ENCODE measurements at regions not wholly inside any gene's neighbourhood (a gene's known extent, or its start where the extent isn't known, plus 50 kb on each side); places are given as distances from the start of the nearest gene placed in this dataset.
A peak's percentile ranks its signal among the peaks of the same experiment; 100 is the strongest.
"Not testable (repeated sequence)": the region's sequence is repeated elsewhere in the genome, so short reads cannot be mapped to it uniquely, and the experiment has no call there.

DNA sequence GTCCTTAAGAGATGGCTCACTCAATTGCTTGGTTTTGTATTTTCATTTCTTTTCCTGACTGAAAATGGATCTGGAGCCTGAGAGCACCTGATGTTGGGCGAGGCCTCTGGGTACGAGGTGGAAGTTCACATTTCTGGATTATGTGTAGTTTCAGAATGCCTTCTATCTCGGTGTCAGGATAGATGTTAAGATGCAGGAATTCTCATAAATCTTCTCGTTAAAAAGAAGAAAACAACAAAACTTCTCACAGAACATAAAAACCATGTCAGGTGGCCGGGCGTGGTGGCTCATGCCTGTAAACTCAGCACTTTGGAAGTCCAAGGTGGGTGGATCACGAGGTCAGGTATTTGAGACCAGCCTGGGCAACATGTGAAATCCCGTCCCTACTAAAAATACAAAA lies 101.8 kb downstream of the RHOU start:
- H3K36me3 ChIP-seq (ENCODE audit: control insufficient read depth, insufficient read depth, low read length), result no peaks in the 10 kb centered on the region
- H3K4me3 ChIP-seq (ENCODE audit: low read depth, low read length), result no peak overlapping the region
- no peak overlapping the region for H3K27ac ChIP-seq (ENCODE audit: low read depth, low read length)
- no peaks in the 10 kb centered on the region for H3K9me3 ChIP-seq (ENCODE audit: control insufficient read depth, insufficient read depth, low read length)
- H3K27me3 ChIP-seq (ENCODE audit: control insufficient read depth, insufficient read depth, low read length), result no peaks in the 10 kb centered on the region
- no peak overlapping the region for H3K9ac ChIP-seq (ENCODE audit: low read depth, low read length)
- H3K4me1 ChIP-seq (ENCODE audit: control insufficient read depth, insufficient read depth, low read length), result no peaks in the 10 kb centered on the region

DNA sequence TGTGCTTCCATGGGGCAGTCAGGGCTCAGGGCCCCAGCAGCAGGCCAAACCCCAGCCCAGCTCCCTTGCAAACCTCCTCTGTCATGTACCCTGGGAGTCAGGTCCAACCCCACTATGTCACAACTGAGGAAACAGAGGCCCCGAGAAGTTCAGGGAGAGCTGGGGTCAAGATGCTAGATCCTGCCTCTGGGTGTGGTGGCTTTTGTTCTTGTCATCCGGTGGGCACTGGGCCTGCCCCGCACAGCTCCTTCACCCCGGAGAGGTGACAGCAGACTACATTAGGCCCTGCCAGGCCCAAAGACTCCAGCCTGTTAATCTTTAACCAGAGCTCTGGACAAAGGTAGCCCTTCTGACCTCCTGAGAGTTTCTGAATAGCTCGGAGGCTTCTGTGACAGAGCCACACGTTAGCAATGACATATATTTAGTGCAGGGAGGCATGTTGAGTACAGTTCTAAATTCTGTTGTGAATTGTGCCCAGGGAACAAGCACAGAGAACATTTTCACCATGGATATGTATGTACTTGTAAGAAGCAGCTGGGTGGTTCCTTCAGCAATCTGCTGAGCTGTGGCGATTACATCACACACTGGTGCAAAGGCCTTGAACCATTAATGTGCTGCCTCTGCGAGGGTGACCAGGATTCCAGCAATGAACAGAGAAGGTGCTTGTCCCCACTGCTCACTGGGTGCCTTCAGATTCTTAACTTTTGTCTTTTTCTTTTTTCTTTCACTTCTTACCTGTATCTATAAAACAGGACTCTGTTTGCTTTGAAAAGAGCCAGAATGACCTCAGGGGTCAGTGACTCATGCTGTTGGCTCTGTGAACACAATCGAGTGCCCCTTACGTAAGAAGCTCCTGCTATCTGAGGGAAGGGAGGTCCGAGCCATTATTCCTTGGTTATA lies 102.8 kb downstream of the RHOU start:
- H3K4me3 ChIP-seq (ENCODE audit: low read depth, low read length), result no peak overlapping the region
- H3K36me3 ChIP-seq (ENCODE audit: control insufficient read depth, insufficient read depth, low read length), result no peaks in the 10 kb centered on the region
- H3K9me3 ChIP-seq (ENCODE audit: control insufficient read depth, insufficient read depth, low read length), result peaks cover 5% of the 10 kb centered on the region; the same call in 1 of the 2 replicates
- no peaks in the 10 kb centered on the region for H3K4me1 ChIP-seq (ENCODE audit: control insufficient read depth, insufficient read depth, low read length)
- H3K27ac ChIP-seq (ENCODE audit: low read depth, low read length), result peak overlapping the region; percentile 85
- no peaks in the 10 kb centered on the region for H3K27me3 ChIP-seq (ENCODE audit: control insufficient read depth, insufficient read depth, low read length)
- H3K9ac ChIP-seq (ENCODE audit: low read depth, low read length), result no peak overlapping the region

DNA sequence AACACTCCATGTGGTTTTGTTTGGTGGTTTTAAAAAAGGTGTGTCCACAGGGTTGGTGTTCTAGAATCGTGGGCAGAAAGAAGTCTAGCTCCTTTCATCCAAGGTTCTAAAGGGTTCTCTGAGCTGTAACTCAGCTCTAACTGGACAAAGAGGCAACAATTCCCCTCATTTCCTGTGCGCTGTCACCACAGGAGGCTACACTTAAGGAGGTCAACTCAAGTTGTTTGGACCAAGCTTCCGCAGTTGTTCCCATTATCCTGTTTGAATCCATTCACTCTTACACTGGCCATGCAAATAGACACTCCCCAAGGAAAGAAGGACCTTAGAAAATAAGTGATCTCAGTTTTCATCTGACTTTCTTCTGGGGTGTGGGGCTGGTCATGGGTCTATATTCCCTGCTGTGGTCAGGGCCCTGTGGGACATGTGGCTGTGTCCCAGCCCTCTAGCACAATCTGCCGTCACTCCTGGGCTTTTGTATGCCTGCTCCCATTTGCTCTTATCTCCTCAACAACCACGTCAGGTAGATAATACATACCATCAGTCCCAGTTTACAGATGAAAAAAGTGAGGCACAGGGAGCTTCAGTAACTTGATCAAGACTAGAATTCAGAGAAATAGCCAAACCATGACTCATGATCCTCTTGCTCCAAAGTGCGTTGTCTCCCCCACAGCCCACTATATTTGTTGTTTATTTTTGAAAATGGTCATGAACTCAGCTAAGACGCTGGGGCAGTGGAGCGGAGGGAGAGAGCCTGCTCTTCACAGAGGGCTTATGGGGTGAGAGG lies 103.6 kb downstream of the RHOU start:
- H3K27ac ChIP-seq (ENCODE audit: low read depth, low read length), result peak overlapping the region; percentile 85
- H3K9ac ChIP-seq (ENCODE audit: low read depth, low read length), result no peak overlapping the region
- H3K4me1 ChIP-seq (ENCODE audit: control insufficient read depth, insufficient read depth, low read length), result no peaks in the 10 kb centered on the region
- H3K27me3 ChIP-seq (ENCODE audit: control insufficient read depth, insufficient read depth, low read length), result no peaks in the 10 kb centered on the region
- H3K9me3 ChIP-seq (ENCODE audit: control insufficient read depth, insufficient read depth, low read length), result peaks cover 5% of the 10 kb centered on the region; the same call in 1 of the 2 replicates
- no peak overlapping the region for H3K4me3 ChIP-seq (ENCODE audit: low read depth, low read length)
- H3K36me3 ChIP-seq (ENCODE audit: control insufficient read depth, insufficient read depth, low read length), result no peaks in the 10 kb centered on the region

DNA sequence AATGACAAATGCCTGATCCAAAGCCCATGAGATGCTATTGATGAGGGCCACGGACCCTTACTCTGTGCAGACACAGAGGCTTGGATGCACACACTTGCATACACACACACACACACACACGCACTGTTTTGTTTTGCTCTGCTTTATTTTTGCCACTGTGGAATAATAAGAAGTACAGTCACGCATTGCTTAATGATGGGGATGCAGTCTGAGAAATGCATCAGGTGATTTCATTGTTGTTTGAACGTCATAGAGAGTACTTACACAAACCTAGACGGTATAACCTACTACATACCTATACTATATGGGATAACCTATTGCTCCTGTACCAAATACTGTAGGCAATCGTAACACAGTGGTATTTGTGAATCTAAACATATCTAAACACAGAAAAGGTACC lies 104.4 kb downstream of the RHOU start:
- no peaks in the 10 kb centered on the region for H3K4me1 ChIP-seq (ENCODE audit: control insufficient read depth, insufficient read depth, low read length)
- H3K27me3 ChIP-seq (ENCODE audit: control insufficient read depth, insufficient read depth, low read length), result no peaks in the 10 kb centered on the region
- H3K27ac ChIP-seq (ENCODE audit: low read depth, low read length), result no peak overlapping the region
- no peaks in the 10 kb centered on the region for H3K36me3 ChIP-seq (ENCODE audit: control insufficient read depth, insufficient read depth, low read length)
- H3K9ac ChIP-seq (ENCODE audit: low read depth, low read length), result no peak overlapping the region
- H3K4me3 ChIP-seq (ENCODE audit: low read depth, low read length), result no peak overlapping the region
- H3K9me3 ChIP-seq (ENCODE audit: control insufficient read depth, insufficient read depth, low read length), result peaks cover 5% of the 10 kb centered on the region; the same call in 1 of the 2 replicates

DNA sequence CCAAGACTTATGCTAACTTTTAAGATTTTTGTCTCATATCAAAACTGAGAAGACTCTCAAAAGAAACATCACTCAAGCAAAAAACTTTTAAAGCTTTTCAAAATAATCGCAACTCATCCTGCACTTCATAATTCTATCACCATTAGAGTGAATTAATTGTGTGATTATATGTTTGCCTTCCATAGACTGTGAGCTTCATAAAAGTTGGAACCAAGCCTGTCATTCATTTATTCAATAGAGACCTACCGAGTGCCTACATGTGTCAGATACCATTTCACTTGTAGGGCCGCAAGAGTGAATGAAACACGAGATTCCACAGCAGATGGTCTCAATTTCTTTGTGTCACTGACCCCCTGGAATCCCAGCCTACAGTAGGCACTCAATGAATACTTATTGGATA lies 106.4 kb downstream of the RHOU start:
- no peaks in the 10 kb centered on the region for H3K36me3 ChIP-seq (ENCODE audit: control insufficient read depth, insufficient read depth, low read length)
- peak overlapping the region; percentile 34 for H3K27ac ChIP-seq (ENCODE audit: low read depth, low read length)
- peaks cover 5% of the 10 kb centered on the region; the same call in 1 of the 2 replicates for H3K9me3 ChIP-seq (ENCODE audit: control insufficient read depth, insufficient read depth, low read length)
- no peaks in the 10 kb centered on the region for H3K4me1 ChIP-seq (ENCODE audit: control insufficient read depth, insufficient read depth, low read length)
- H3K4me3 ChIP-seq (ENCODE audit: low read depth, low read length), result no peak overlapping the region
- no peaks in the 10 kb centered on the region for H3K27me3 ChIP-seq (ENCODE audit: control insufficient read depth, insufficient read depth, low read length)
- H3K9ac ChIP-seq (ENCODE audit: low read depth, low read length), result no peak overlapping the region

DNA sequence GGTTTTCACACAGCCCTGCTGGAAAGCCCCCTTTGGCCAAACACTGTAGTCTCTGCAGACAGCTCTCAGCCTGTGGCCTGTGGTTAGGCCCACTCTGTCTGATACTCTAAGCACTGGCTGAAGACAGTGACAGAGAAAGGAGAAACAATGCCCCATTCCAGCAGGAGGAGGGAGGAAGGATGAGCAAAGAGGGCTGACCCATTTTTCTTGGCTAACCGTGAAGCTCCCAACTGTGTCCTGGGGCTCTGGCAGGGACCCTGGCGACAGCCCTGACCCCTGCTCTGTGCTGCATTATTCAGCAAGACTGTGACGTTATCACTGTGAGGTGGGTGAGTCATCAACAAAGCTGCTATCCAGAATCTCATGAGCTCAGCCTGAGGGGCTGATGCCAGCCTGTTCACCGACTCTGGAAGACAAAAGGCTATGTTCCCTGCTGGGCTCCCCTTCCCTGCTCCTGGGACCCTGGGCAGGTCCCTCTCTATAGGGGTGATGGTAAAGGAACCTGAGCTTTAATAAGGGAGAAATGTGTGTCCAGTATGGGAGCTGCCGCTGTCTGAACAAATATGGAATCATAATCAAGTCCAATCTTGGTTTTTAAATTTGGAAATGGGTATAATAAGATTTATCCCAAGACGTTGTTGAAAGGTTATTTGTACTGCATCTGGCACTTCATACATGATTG lies 107.0 kb downstream of the RHOU start:
- Histone ChIP-seq H3K4me3 (ENCODE audit: low read depth, low read length) (no peak overlapping the region), H3K27ac (ENCODE audit: low read depth, low read length) (peak overlapping the region; percentile 34), H3K9me3 (ENCODE audit: control insufficient read depth, insufficient read depth, low read length) (peaks cover 5% of the 10 kb centered on the region; the same call in 1 of the 2 replicates), H3K4me1 (ENCODE audit: control insufficient read depth, insufficient read depth, low read length) (no peaks in the 10 kb centered on the region), H3K36me3 (ENCODE audit: control insufficient read depth, insufficient read depth, low read length) (no peaks in the 10 kb centered on the region), H3K27me3 (ENCODE audit: control insufficient read depth, insufficient read depth, low read length) (no peaks in the 10 kb centered on the region), H3K9ac (ENCODE audit: low read depth, low read length) (no peak overlapping the region)

DNA sequence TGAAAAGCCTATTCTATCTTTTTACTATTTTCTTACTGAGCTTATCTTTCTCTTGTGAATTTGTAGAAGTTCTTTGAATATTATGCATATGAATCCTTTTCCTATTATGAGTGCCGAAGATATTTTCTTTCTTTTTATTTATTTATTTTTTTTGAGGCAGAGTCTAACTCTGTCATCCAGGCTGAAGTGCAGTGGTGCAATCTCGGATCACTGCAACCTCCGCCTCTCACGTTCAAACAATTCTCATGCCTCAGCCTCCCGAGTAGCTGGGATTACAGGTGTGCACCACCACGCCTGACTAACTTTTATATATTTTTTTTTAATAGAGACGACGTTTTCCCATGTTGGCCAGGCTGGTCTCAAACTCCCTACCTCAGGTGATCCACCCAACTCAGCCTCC lies 109.8 kb downstream of the RHOU start:
- no peaks in the 10 kb centered on the region for H3K27me3 ChIP-seq (ENCODE audit: control insufficient read depth, insufficient read depth, low read length)
- H3K36me3 ChIP-seq (ENCODE audit: control insufficient read depth, insufficient read depth, low read length), result no peaks in the 10 kb centered on the region
- H3K9me3 ChIP-seq (ENCODE audit: control insufficient read depth, insufficient read depth, low read length), result peaks cover 5% of the 10 kb centered on the region
- H3K4me1 ChIP-seq (ENCODE audit: control insufficient read depth, insufficient read depth, low read length), result peaks cover 9% of the 10 kb centered on the region; the same call in 1 of the 2 replicates
- no peak overlapping the region for H3K9ac ChIP-seq (ENCODE audit: low read depth, low read length)
- no peak overlapping the region for H3K4me3 ChIP-seq (ENCODE audit: low read depth, low read length)
- no peak overlapping the region for H3K27ac ChIP-seq (ENCODE audit: low read depth, low read length)

DNA sequence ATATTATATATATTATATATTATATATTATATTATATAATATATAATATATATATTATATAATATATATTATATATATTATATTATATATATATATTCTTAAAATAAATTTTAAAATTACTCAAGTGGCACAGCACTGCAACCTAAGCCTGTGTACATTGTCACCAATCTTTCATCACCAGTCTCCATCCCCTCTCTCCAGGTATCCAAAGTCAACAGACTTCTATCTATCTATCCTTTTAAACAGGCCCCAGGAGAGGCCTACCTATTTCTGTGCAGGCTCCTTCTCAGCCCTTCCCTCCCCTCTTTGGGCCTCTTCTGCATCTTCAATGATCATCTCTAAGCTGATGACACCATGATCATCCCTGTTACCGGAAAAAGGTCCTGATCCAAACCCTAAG lies 111.7 kb downstream of the RHOU start:
- Histone ChIP-seq H3K27ac (ENCODE audit: low read depth, low read length) (no peak overlapping the region), H3K9me3 (ENCODE audit: control insufficient read depth, insufficient read depth, low read length) (peaks cover 5% of the 10 kb centered on the region), H3K4me3 (ENCODE audit: low read depth, low read length) (no peak overlapping the region), H3K9ac (ENCODE audit: low read depth, low read length) (no peak overlapping the region), H3K4me1 (ENCODE audit: control insufficient read depth, insufficient read depth, low read length) (peaks cover 9% of the 10 kb centered on the region; the same call in 1 of the 2 replicates), H3K27me3 (ENCODE audit: control insufficient read depth, insufficient read depth, low read length) (no peaks in the 10 kb centered on the region), H3K36me3 (ENCODE audit: control insufficient read depth, insufficient read depth, low read length) (no peaks in the 10 kb centered on the region)

DNA sequence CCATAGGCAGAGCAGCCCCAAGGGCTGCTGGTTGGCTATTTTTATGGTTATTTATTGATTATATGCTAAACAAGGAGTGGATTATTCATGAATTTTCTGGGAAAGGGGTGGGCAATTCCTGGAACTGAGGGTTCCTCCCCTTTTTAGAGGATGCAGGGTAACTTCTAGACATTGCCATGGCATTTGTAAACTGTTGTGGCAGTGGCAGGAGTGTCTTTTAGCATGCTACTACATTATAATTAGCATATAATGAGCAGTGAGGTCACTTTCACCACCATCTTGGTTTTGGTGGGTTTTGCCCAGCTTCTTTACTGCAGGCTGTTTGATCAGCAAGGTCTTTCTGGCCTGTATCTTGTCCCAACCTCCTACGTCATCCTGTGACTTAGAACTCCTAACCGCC lies 112.2 kb downstream of the RHOU start:
- H3K36me3 ChIP-seq (ENCODE audit: control insufficient read depth, insufficient read depth, low read length); H3K4me3 ChIP-seq (ENCODE audit: low read depth, low read length); H3K9me3 ChIP-seq (ENCODE audit: control insufficient read depth, insufficient read depth, low read length); H3K9ac ChIP-seq (ENCODE audit: low read depth, low read length); H3K27me3 ChIP-seq (ENCODE audit: control insufficient read depth, insufficient read depth, low read length); H3K27ac ChIP-seq (ENCODE audit: low read depth, low read length): not testable (repeated sequence)
- H3K4me1 ChIP-seq (ENCODE audit: control insufficient read depth, insufficient read depth, low read length), result peaks cover 11% of the 10 kb centered on the region; the same call in 1 of the 2 replicates

DNA sequence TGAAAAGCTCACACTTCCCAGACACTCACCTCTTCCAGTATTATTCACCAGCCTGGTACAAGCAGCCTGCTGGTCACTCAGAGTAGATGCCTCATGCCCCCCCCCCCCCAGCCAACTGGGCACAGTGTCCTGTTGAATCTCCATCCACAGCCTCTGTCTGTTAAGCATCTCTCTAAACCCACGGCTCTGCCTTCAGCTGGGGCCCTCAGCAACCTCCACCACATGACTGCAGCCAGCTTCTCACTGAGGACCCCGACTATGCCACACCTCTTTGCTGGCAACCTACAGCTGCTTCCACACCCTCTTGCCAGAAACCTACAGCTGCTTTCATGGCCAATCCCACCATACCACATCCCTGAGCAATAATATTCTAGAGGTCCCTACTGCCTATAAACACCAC lies 113.1 kb downstream of the RHOU start:
- Histone ChIP-seq H3K9me3 (ENCODE audit: control insufficient read depth, insufficient read depth, low read length) (no peaks in the 10 kb centered on the region; the same call in 1 of the 2 replicates), H3K27me3 (ENCODE audit: control insufficient read depth, insufficient read depth, low read length) (no peaks in the 10 kb centered on the region), H3K9ac (ENCODE audit: low read depth, low read length) (no peak overlapping the region), H3K4me3 (ENCODE audit: low read depth, low read length) (no peak overlapping the region), H3K4me1 (ENCODE audit: control insufficient read depth, insufficient read depth, low read length) (peaks cover 18% of the 10 kb centered on the region), H3K27ac (ENCODE audit: low read depth, low read length) (no peak overlapping the region), H3K36me3 (ENCODE audit: control insufficient read depth, insufficient read depth, low read length) (no peaks in the 10 kb centered on the region)
